ENCODE measurements at regions not wholly inside any gene's neighbourhood (a gene's known extent, or its start where the extent isn't known, plus 50 kb on each side); places are given as distances from the start of the nearest gene placed in this dataset.

DNA sequence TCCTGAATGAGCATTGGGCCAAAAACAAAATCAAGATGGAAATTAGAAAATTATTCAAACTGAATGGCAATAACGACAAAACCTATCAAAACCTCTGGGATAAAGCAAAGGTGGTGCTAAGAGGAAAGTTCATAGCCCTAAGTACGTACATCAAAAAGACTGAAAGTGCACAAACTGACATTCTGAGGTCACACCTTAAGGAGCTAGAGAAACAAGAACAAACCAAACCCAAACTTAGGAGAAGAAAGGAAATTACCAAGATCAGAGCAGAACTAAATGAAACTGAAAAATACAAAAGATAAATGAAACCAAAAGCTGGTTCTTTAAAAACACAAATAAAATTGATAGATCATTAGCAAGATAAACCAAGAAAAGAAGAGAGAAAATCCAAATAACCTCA, 1543.5 kb upstream of the ACVR2A start:
- TF ChIP-seq, protein P1, sequence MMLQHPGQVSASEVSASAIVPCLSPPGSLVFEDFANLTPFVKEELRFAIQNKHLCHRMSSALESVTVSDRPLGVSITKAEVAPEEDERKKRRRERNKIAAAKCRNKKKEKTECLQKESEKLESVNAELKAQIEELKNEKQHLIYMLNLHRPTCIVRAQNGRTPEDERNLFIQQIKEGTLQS (IDR thresholded peaks at IDR 0.05) = no peak
- TF ChIP-seq POLR2A (IDR thresholded peaks at IDR 0.05; ENCODE audit: borderline replicate concordance, extremely low read depth, insufficient read depth, insufficient read length) (no peak), CBX3 (IDR thresholded peaks at IDR 0.05; ENCODE audit: low read depth) (no peak), ZNF274 (IDR thresholded peaks at IDR 0.05; ENCODE audit: low read depth, low read length) (no peak), JUND (IDR thresholded peaks at IDR 0.05) (no peak), EZH2phosphoT487 (IDR thresholded peaks at IDR 0.05; ENCODE audit: borderline replicate concordance) (no peak), EGR1 (IDR thresholded peaks at IDR 0.05; ENCODE audit: low read depth) (no peak), ZFX (IDR thresholded peaks at IDR 0.05) (no peak), YY1 (IDR thresholded peaks at IDR 0.05; ENCODE audit: extremely low read depth, insufficient replicate concordance, low read depth, low read length) (no peak), RAD21 (IDR thresholded peaks at IDR 0.05; ENCODE audit: low read depth) (no peak)
- TF ChIP-seq, protein P2, sequence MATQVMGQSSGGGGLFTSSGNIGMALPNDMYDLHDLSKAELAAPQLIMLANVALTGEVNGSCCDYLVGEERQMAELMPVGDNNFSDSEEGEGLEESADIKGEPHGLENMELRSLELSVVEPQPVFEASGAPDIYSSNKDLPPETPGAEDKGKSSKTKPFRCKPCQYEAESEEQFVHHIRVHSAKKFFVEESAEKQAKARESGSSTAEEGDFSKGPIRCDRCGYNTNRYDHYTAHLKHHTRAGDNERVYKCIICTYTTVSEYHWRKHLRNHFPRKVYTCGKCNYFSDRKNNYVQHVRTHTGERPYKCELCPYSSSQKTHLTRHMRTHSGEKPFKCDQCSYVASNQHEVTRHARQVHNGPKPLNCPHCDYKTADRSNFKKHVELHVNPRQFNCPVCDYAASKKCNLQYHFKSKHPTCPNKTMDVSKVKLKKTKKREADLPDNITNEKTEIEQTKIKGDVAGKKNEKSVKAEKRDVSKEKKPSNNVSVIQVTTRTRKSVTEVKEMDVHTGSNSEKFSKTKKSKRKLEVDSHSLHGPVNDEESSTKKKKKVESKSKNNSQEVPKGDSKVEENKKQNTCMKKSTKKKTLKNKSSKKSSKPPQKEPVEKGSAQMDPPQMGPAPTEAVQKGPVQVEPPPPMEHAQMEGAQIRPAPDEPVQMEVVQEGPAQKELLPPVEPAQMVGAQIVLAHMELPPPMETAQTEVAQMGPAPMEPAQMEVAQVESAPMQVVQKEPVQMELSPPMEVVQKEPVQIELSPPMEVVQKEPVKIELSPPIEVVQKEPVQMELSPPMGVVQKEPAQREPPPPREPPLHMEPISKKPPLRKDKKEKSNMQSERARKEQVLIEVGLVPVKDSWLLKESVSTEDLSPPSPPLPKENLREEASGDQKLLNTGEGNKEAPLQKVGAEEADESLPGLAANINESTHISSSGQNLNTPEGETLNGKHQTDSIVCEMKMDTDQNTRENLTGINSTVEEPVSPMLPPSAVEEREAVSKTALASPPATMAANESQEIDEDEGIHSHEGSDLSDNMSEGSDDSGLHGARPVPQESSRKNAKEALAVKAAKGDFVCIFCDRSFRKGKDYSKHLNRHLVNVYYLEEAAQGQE (IDR thresholded peaks at IDR 0.05; ENCODE audit: low read depth) = no peak
- TF ChIP-seq, protein P3, sequence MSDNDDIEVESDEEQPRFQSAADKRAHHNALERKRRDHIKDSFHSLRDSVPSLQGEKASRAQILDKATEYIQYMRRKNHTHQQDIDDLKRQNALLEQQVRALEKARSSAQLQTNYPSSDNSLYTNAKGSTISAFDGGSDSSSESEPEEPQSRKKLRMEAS (IDR thresholded peaks at IDR 0.05) = no peak
- TF ChIP-seq, protein P4, sequence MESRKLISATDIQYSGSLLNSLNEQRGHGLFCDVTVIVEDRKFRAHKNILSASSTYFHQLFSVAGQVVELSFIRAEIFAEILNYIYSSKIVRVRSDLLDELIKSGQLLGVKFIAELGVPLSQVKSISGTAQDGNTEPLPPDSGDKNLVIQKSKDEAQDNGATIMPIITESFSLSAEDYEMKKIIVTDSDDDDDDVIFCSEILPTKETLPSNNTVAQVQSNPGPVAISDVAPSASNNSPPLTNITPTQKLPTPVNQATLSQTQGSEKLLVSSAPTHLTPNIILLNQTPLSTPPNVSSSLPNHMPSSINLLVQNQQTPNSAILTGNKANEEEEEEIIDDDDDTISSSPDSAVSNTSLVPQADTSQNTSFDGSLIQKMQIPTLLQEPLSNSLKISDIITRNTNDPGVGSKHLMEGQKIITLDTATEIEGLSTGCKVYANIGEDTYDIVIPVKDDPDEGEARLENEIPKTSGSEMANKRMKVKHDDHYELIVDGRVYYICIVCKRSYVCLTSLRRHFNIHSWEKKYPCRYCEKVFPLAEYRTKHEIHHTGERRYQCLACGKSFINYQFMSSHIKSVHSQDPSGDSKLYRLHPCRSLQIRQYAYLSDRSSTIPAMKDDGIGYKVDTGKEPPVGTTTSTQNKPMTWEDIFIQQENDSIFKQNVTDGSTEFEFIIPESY (IDR thresholded peaks at IDR 0.05; ENCODE audit: extremely low read depth, insufficient replicate concordance, low read length) = no peak
- no peak overlapping the region for H3K9ac ChIP-seq (ENCODE audit: low read length)
- no peak overlapping the region for H3K4me2 ChIP-seq (ENCODE audit: low read length)
- RAD21 ChIA-PET (ENCODE audit: low non-redundant PET in 1 of 2, low total read pairs in 2 of 2, uncharacterized antibody in 2 of 2, unreplicated experiment in 2 of 2) = no interaction called here
- no peak overlapping the region for H3K4me3 ChIP-seq (replicated peaks in 1 of 2; ENCODE audit: low read depth in 1 of 2, low read length in 2 of 2)
- BruUV-seq (replicated peaks) = no TSS peak
- no peaks in the 10 kb centered on the region for H3K4me1 ChIP-seq (ENCODE audit: control insufficient read depth in 1 of 2, insufficient read depth in 2 of 2, low read length in 2 of 2)
- intact Hi-C loops (cut with micrococcal nuclease) = no loop called here
- H2AFZ ChIP-seq (ENCODE audit: low read depth, low read length, poor library complexity, severe bottlenecking) = no peak overlapping the region
- CTCF ChIA-PET = no interaction called here
- ATAC-seq (no peak), DNase-seq (ENCODE audit: low read depth, low spot score) (no peak)
- no peaks in the 10 kb centered on the region; a peak in 1 of 4 replicates for H3K9me3 ChIP-seq (ENCODE audit: control insufficient read depth in 1 of 2, insufficient read depth in 1 of 2, low read depth in 1 of 2, low read length in 2 of 2)
- H3K79me2 ChIP-seq (ENCODE audit: insufficient read depth, low read length) = no peaks in the 10 kb centered on the region
- H4K20me1 ChIP-seq (ENCODE audit: insufficient read depth) = no peaks in the 10 kb centered on the region
- no peaks in the 10 kb centered on the region for H3K9me2 ChIP-seq (ENCODE audit: insufficient read depth)
- H3K27me3 ChIP-seq (ENCODE audit: insufficient read depth, low read length) = no peaks in the 10 kb centered on the region
- H3K27ac ChIP-seq (ENCODE audit: low read depth, low read length) = no peak overlapping the region
- no peaks in the 10 kb centered on the region for H3K36me3 ChIP-seq (ENCODE audit: control insufficient read depth in 1 of 2, insufficient read depth in 2 of 2, low read length in 2 of 2)
- POLR2A ChIA-PET = no interaction called here
